ENCODE measurements at regions not wholly inside any gene's neighbourhood (a gene's known extent, or its start where the extent isn't known, plus 50 kb on each side); places are given as distances from the start of the nearest gene placed in this dataset.

DNA sequence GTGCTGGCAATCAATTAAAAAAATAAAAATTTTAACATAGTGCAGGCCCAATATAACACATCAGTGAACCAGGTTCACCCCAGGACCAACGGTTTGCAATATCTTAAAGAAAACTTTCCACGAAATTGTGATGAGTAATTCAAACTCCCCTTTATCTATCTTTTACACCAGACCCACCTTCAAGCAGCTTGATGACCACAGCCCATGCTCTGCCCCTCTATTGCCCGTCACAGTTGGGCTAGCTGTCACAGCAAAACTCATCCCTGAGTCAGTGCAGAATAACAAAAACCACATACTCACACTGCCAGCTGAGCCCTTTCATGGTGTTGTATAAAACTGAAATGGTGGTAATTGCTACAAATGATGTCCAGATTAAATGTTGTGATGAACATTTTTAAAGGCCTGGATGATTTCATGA is 112.5 kb upstream of the CREB1 start:
- no peak for DNase-seq (ENCODE audit: low read depth)
- H3K4me3 ChIP-seq (ENCODE audit: low read depth, low read length) = no peak overlapping the region
- TF ChIP-seq, protein P1, sequence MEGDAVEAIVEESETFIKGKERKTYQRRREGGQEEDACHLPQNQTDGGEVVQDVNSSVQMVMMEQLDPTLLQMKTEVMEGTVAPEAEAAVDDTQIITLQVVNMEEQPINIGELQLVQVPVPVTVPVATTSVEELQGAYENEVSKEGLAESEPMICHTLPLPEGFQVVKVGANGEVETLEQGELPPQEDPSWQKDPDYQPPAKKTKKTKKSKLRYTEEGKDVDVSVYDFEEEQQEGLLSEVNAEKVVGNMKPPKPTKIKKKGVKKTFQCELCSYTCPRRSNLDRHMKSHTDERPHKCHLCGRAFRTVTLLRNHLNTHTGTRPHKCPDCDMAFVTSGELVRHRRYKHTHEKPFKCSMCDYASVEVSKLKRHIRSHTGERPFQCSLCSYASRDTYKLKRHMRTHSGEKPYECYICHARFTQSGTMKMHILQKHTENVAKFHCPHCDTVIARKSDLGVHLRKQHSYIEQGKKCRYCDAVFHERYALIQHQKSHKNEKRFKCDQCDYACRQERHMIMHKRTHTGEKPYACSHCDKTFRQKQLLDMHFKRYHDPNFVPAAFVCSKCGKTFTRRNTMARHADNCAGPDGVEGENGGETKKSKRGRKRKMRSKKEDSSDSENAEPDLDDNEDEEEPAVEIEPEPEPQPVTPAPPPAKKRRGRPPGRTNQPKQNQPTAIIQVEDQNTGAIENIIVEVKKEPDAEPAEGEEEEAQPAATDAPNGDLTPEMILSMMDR (conservative IDR thresholded peaks at IDR 0.05; ENCODE audit: low read depth, low read length) = no peak

DNA sequence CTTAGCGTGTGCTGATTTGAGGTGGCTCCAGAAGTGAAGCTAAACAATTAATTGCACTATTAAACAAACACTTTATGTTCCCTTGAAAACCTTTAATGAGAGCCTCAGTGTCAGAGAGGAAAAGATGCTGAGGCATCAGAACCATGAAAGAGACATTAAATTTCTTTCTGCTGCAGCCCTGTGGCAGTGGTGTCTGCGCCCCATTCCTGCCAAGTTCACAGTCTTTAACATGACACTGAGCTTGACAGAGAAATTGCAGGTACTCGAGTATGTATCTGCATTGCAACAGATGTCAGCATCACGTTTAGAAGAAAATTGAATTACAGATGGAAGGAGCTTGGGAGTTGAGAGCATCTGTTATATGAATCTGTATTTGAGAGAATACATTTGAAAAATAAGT is 111.3 kb upstream of the CREB1 start:
- TF ChIP-seq, protein P1 (conservative IDR thresholded peaks at IDR 0.05; ENCODE audit: low read depth, low read length) = no peak
- no peak overlapping the region for H3K4me3 ChIP-seq (ENCODE audit: low read depth, low read length)
- no peak for DNase-seq (ENCODE audit: low read depth)

DNA sequence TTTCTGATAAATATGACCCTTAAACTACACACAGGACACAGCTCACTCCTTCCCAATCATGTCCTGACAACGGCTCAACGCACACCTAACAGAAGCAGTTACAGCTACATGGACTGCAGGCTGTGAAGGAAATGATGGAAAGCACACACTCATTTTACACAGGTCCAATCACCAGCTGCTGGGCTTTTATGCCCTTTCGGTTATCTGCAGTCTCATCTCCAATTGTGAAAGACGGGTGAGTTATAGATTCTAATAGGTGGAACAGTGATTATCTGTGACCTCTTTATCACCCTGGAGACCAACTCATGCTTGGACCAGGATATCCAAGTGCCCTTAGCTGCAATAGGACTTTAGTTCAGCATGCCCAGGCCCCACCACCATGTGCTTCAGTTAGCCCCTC is 110.4 kb upstream of the CREB1 start:
- H3K4me3 ChIP-seq (ENCODE audit: low read depth, low read length) = no peak overlapping the region
- TF ChIP-seq, protein P1 (conservative IDR thresholded peaks at IDR 0.05; ENCODE audit: low read depth, low read length) = no peak
- DNase-seq (ENCODE audit: low read depth) = no peak

DNA sequence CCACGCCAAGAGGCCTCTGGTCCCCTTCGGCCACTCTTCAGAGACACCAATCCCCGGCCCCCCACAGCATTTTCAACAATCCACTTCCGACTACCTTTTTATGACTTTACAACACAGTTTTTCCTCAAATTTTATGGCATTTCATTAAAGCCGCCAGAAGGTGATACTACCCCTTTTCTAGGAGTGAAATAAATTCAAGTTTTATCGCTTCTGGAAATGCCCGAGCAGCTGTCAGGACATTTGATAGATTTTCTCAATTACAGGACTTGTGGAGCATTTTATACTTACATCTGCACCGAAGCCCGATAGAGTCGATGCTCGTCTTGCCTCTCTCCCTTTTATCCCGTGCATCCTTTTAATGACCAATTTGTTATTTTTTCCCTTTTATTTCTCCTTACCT is 108.1 kb upstream of the CREB1 start:
- no peak overlapping the region for H3K4me3 ChIP-seq (ENCODE audit: low read depth, low read length)
- DNase-seq (ENCODE audit: low read depth) = no peak
- TF ChIP-seq, protein P1 (conservative IDR thresholded peaks at IDR 0.05; ENCODE audit: low read depth, low read length) = no peak

DNA sequence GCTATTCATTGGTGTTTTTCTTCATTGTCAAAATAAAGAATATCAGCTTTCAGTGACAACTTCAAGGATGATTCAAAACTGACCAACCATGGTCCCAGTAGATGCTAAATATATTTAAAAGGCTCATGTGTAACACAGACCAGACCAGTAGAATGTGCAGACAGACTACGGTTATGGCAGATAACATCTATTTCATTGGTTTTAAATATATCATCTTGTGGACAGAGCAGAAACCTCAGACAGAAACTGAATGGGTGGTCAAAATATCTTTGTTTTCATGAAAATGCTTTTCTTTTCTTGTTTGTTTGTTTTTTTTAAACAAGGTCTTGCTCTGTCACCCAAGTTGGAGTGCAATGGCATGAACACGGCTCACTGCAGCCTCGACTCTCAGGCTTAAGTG is 107.4 kb upstream of the CREB1 start:
- no peak for DNase-seq (ENCODE audit: low read depth)
- H3K4me3 ChIP-seq (ENCODE audit: low read depth, low read length) = no peak overlapping the region
- TF ChIP-seq, protein P1 (conservative IDR thresholded peaks at IDR 0.05; ENCODE audit: low read depth, low read length) = no peak

DNA sequence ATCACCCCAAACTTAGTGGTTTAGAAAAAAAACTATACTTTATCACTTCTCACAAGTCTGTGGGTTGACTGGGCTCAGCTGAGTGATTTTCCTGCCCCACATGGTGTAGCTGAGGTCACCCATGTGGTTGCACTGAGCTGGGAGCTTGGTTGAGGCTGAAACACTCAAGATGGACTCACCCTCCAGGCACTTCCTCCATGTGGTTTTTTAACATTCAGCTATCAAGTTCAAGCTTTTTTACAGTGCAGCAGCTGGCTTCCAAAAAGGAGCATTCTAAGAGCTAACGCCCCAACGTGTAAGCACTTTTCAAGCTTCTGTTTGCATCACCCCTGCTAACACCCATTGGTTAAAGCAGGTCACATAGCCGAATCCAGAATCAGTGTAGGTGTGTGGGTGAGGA is 105.9 kb upstream of the CREB1 start:
- TF ChIP-seq, protein P1 (conservative IDR thresholded peaks at IDR 0.05; ENCODE audit: low read depth, low read length) = no peak
- peak; percentile 48 for DNase-seq (ENCODE audit: low read depth)
- H3K4me3 ChIP-seq (ENCODE audit: low read depth, low read length) = no peak overlapping the region

DNA sequence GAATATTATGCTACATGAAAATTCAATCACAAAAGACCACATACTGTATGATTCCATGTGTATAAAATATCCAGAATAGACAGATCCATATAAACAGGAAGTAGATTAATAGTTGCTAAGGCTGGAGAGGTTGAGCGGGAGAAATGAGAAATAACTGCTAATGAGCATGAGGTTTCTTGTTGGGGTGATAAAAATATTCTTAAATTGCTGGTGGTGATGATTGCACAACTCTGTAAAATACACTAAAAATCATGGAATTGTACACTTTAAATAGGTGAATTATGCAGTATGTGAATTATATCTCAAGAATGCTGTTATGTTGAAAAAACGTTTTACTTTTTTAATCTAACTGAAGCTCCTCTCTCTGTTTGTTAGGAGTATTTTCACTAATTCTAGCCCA is 101.8 kb upstream of the CREB1 start:
- DNase-seq (ENCODE audit: low read depth) = no peak
- no peak overlapping the region for H3K4me3 ChIP-seq (ENCODE audit: low read depth, low read length)
- TF ChIP-seq, protein P1 (conservative IDR thresholded peaks at IDR 0.05; ENCODE audit: low read depth, low read length) = no peak
